NCI-H774 (cell line): ENCODE measurements at regions not wholly inside any gene's neighbourhood (a gene's known extent, or its start where the extent isn't known, plus 50 kb on each side); places are given as distances from the start of the nearest gene placed in this dataset.

Experiments
- DNase-seq: peaks from one replicate; lab custom pipeline; 2025; lab: John Stamatoyannopoulos, UW

GRCh38 chr3:43207628-43208085 lies 78.7 kb upstream of the SNRK start:
- no peak for DNase-seq

- DNase-seq, result no peak
Observed at GRCh38 chr3:43206632-43207031, 79.7 kb upstream of the SNRK start.

DNA sequence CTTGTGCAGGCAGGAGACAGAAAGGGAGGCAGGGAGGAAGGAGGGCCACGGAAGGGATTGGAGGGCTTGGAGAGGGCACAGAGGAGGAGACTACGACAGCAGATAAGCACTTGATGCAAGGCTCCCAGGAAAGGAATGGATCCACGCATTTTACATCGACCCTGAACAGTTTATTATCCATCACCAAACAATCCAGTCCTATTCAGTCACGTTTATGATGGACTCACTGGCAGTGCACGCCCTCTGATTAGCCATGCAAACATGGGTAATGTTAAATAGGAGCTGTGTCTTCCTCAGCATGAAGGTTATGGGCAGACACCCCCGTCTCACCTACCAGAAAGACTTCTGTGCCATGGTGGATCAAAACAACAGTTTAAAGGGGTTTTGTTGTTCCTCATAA lies 80.2 kb upstream of the SNRK start:
- no peak for DNase-seq

DNA sequence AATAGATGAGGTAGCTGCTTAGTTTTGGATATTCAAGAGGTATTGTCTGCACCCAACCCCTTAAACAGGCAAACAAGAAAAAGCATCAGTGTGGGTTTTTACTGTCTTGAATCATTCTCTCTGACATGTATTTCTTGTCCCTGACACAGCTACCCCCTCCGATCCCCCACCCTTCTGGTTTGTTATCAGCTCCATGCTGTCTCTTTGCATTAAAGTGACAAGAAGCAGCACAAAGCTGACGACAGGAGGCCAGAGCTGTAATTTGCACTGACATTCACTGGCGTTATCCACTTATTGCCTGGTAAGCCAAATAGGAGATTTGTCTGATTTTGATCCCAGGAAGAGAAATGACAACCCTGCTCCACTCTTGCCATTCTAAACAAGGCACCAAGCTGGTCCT lies 83.3 kb upstream of the SNRK start:
- no peak for DNase-seq

DNA sequence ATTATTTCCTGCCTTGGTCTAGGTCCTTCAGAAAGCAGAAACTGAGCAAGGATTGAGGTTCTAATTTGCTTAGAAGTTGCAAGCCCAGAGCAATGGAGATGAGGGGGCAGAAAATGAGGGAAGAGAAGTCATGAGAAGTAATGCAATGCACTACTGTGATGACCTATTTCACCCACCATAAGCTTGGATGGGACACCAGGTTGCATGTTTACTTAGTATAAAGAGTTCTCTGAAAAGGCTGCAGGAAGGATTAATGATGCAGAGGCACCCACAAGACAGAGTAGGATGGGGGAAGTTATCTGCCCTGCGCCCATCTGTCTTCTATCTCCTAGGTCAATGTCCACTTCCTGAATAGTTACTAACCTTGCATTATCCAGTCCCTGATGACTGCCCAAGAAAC lies 84.8 kb upstream of the SNRK start:
- no peak for DNase-seq

- DNase-seq, result no peak
Observed at GRCh38 chr3:43199645-43200306, 86.6 kb upstream of the SNRK start.

GRCh38 chr3:43198791-43199644 lies 87.3 kb upstream of the SNRK start:
- no peak for DNase-seq

DNA sequence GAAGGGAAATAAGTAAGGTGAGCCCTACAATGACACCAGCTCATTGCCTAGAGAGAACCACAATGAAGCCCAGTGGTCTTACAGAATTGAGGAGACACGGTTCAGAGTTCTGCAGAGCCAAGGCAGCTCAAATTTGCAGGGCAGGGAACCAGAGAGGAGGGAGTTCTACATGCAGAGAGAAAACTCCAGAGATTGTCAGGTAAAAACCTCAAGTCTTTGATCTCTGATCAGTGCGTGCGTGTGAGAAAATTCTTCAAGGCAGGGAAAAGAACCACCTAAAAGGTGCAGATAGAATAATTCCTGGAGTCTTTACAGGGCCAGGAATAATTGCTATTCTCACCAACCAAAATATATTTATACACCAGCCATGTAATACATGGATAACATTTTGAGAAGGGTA lies 88.0 kb upstream of the SNRK start:
- no peak for DNase-seq

DNA sequence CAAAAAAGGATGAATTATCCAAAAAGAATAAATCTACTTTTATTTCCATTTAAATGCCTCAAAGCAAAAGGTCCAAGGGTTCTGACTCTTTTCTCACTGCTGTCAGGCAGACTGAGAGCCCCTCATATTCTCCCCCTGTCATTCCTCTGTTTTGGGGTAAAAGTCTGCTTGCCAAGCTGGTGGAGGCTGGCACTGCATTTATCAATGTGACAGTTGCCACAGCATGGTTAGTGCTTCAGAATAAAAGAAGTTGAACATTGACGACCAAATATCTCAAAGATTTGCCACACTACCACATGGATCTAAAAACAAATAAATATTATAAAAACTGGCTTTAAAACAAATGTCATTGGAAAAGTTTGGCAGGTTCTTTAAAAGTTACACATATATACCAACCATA lies 89.2 kb upstream of the SNRK start:
- no peak for DNase-seq

DNA sequence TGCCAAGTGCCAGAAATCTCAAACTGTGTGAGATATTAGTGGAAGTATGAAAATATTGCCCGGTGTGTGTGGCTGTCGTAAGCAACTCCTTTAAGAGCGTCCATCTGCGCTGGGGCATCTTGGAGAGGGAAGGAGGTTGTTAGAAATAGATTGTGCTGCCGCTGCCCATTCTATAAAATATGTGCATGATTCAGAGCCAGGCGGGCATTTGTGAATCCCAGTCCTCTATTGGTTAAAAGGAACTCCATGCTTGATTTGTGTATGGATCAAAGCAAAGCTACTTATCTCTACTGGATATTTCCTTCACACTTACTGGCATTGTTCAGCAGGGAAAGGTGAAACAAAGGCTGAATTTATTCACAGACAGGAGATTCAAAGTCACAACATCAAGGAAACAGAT lies 89.6 kb upstream of the SNRK start:
- DNase-seq, result no peak

GRCh38 chr3:43195115-43195498 lies 89.2 kb upstream of the POMGNT2 start:
- no peak for DNase-seq

GRCh38 chr3:43194490-43195114 lies 88.7 kb upstream of the POMGNT2 start:
- DNase-seq, result no peak

DNA sequence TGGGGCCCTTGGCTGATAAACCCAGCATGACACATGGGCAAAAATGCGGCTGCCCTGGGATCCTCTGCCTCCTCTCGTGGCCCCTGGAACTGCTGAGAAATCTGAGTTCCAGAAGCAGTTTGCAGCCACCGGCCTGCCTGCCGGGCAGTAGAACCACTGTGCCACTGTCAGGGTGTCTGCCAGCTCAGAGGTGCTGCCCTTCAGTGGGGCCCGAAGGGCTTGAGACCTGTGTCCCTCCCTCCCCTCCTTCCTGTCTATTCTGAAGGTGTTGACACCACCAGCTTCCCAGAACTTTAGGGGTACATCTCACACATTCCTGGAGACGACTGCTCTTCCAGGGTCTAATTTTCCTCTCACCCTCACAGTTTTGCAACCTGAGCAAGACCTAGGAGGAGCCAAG lies 88.2 kb upstream of the POMGNT2 start:
- no peak for DNase-seq

GRCh38 chr3:43192028-43192427 lies 86.1 kb upstream of the POMGNT2 start:
- no peak for DNase-seq

- DNase-seq, result no peak
Observed at GRCh38 chr3:43191116-43191515, 85.2 kb upstream of the POMGNT2 start.

DNA sequence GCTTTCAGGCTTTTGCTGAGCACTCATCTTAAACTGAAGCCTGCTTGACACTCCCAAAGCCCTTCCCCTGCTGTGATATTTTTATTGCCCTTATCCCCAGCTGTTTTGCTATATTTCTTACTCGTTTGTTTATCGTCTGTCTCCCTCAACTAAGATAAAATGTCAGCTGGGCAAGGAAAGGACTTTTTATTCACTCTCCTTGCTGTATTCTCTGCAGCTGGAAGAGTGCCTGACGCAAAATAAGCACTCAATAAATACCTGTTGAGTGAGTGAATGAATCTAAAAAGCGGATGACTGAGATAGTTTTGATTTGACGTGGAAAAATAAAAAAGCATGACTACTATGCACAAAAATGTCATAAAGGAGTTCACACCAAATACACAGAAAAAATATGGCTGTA lies 84.8 kb upstream of the POMGNT2 start:
- DNase-seq, result no peak

- DNase-seq, result no peak
Observed at GRCh38 chr3:43187836-43188479, 82.1 kb upstream of the POMGNT2 start.

DNA sequence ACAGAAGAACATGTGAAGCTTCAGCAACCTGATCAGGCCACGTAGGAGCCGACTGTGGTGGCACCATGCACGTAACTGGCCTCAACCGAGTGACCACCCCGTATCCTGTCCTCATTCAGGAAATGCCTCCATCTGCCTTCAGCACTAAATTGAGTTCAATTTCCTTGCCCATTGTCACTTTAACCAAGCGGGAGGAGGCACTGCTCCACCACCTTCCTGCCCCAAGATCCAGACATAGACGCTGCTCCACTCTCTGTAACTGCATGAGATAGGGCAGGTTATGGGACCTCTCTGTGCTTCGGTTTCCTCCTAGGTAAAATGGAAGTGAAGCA lies 80.1 kb upstream of the POMGNT2 start:
- DNase-seq, result no peak

DNA sequence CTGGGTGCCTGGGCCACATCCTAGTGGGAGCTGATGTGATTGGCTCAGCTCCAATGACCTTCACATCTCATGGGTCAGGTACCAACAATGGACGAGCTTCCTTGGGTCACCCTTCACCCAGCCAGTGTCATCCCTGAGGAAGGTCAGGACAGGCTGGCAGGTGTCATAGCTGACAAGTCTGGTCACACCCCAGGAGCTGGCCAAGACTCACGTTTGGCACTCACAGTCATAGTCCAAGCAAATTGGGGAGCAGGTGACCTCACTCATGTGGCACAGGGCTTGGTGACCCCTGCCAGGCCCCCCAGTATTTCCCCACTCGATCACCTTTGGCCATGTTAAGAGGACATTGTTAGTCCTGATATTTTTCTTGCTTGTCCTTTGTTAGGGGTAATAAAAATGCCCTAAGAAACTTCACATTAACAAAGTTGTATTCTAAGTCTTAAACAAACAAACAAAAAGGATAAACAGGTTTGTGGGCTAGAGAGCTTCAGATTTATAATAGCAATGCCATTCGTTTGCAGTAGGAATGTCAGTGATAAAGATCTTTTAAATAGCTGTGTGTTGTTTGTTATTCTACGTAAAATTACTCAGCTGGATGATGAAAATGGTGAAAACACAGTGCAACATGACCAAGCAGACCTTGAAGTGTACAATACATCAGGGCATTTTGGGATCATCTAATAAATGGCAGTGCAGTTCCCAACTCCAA lies 79.5 kb upstream of the POMGNT2 start:
- DNase-seq, result no peak

DNA sequence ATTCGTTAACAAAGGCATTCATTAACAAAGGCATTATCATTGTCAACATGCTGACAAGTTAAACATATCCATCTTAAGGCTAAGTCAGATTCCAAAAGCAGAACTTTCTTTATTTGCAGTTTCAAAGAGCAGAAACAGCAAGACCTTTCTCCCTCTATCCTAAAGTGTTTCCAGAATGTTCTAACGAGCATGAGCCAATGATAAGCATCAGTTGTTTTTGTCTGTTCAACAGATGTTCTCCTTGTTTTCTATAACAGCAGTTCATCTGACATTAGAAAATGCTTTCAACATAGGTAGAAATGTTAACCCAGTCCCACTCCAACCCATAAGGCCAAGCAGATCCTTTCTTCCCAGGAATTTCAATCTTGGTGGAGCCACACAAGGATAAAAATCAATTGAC lies 77.6 kb upstream of the POMGNT2 start:
- no peak for DNase-seq

DNA sequence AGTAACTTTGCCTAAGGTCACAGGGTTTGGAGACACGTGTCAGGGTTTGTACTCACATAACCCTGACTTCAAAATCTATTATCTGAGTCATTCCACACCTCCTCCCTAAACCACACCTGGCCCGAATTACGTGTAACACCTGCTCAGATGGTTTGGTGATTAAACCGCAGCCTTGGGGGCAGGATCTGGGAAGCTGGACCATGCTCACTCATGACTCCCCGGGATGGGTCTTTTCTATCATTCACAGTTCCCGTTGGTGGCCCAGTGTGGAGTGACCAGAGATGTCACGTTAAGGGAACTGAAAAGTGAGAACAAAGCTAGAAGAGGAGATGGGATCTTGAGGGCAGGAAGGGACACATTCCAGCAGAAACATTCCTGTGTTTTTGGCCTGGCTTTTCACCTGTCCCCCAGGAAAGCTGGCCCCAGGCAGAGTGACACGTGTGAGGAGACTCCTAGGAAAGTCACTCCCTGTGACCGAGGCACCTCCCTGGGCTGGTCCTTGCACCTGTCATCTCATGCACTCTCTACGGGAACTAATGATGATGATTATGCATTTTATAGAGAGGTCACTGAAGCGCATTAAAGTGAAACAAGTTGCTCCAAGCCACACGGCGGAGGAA lies 75.4 kb upstream of the POMGNT2 start:
- DNase-seq, result peak; percentile 59

DNA sequence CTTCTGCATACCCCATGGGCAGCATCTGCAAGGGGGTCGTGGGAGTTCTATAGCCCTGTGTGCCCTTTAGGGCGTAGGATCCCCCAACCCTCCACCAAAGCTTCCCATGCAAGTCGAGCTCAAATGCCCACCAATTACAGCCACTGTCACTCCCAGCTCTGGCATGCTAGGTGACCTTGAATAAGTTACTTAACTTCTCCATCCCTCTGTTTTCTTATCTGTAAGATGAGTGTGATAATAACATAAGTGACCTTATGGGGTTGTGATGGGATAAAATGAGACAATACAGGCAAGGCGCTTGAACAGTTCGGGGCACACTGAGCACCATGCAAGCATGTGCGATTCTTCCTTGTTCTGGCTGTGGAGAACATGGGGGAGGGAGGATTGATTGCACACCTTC lies 74.8 kb upstream of the POMGNT2 start:
- DNase-seq, result no peak
